ENCODE measurements at regions not wholly inside any gene's neighbourhood (a gene's known extent, or its start where the extent isn't known, plus 50 kb on each side); places are given as distances from the start of the nearest gene placed in this dataset.
"Not testable (repeated sequence)": the region's sequence is repeated elsewhere in the genome, so short reads cannot be mapped to it uniquely, and the experiment has no call there.

GRCh38 chr5:157965989-157966388 is 107.0 kb upstream of the CLINT1 start:
- in situ Hi-C loops (cut with MboI; ENCODE audit: low sequenced_read_pairs), result no loop called here

DNA sequence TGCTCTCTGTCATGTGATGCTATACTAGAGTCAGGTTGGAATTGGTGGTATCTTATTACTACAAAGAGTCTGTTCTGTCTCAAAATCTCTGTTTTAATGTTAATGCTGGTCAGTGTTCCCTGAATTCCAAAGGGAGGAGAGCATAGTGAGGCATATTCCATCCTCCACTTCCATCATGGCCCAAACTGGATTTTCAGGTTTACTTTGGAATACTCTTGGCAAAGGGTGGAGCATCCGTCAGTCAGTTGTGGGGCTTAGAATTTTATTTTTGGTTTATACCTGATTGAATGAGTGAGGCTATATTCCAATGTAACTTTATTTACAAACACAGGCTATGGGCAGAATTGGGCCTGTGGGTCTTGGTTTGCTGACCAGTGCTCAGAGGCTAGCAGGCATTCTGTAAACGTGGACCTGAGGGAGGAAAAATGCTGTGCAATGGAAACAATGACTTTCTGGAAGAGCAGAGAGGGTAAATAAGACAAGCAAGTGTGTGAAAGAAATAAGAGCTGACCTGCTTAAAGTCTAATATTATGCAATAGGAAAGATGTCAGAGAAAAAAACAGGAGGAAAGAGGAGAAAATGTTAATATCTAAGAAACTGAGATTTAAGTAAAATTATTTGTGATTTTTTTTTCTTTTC is 106.2 kb upstream of the CLINT1 start:
- in situ Hi-C loops (cut with MboI; ENCODE audit: low sequenced_read_pairs), result no loop called here

DNA sequence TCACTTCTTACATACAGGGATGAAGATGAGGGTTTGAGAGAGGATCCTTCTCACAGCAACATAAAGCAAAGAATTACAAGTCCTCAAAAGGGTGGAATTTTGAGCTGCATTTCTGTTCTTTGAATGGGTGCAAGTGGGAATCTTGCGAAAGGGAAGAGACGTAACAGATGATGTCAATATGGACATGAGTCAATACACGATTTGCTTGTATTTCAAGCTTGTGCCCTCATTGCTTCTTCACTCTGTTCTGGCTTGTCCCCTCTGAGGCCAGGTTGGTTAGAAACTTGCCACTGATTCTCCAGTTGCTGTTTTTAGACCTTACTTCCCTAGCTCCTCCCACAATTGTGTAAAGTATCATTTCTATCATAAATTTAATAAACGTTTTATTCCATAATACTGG is 104.8 kb upstream of the CLINT1 start:
- in situ Hi-C loops (cut with MboI; ENCODE audit: low sequenced_read_pairs), result no loop called here

GRCh38 chr5:157963244-157963643 is 104.3 kb upstream of the CLINT1 start:
- in situ Hi-C loops (cut with MboI; ENCODE audit: low sequenced_read_pairs), result no loop called here

DNA sequence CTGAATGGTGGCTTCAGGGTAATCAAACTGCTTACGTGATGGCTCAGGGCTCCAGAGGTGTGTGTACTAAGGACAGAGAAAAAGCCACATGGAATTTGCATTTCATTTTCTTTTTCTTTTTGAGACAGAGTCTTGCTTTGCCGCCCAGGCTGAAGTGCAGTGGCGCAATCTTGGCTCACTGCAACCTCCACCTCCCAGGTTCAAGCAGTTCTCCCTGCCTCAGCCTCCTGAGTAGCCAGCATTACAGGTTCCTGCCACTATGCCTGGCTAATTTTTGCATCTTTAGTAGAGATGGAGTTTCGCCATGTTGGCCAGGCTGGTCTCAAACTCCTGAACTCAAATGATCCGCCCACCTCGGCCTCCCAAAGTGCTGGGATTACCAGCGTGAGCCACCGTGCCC is 103.7 kb upstream of the CLINT1 start:
- in situ Hi-C loops (cut with MboI; ENCODE audit: low sequenced_read_pairs), result not testable (repeated sequence)

GRCh38 chr5:157961896-157962590 is 103.1 kb upstream of the CLINT1 start:
- in situ Hi-C loops (cut with MboI; ENCODE audit: low sequenced_read_pairs), result no loop called here

DNA sequence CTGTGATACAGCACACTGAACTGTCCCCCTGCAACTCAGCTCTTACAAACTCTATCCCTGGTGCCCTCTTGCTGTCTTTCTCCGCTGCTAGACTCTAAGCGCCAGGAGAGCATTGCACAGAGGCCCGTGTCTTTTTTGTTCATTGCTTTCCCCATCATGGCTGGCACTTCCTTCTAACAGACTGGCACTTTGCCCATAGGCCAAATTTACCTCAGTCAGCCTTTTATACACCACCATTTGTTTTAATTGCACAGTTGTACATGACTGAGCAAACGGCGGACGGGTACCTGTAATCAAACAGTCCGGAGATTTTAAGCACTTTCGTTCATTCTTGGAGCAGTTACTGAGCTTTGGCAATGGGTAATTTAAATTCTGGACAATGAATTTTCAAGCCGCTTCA is 102.2 kb upstream of the CLINT1 start:
- in situ Hi-C loops (cut with MboI; ENCODE audit: low sequenced_read_pairs), result no loop called here

GRCh38 chr5:157959370-157959769 is 100.4 kb upstream of the CLINT1 start:
- in situ Hi-C loops (cut with MboI; ENCODE audit: low sequenced_read_pairs), result no loop called here

DNA sequence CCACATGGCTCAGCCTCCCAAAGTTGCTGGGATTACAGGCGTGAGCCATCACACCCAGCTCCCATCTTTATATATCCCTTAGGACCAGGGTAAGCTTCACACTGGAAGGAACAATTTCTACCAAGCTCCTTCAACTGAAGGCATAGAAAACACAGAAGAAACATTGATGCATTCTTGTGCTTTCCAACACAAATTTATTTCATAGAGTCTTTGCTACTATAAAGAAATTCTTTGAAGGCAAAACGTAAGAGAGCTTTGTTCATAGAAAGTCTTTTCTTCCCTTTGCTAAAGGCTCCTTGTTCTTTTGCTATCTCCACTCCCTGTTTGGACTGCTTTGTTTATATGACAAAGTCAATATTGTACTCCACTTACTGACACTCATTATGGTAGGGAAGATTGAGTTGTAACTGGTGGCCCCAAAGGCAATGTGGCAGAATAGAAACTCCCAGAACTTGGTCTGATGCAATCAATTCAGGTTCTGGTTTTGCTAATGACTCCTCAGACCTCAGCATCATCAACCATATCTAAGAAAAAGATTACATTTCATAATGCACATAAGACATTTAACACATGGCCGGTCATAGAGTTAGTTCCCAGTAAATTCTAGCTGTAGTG is 97.4 kb upstream of the CLINT1 start:
- in situ Hi-C loops (cut with MboI; ENCODE audit: low sequenced_read_pairs), result no loop called here

DNA sequence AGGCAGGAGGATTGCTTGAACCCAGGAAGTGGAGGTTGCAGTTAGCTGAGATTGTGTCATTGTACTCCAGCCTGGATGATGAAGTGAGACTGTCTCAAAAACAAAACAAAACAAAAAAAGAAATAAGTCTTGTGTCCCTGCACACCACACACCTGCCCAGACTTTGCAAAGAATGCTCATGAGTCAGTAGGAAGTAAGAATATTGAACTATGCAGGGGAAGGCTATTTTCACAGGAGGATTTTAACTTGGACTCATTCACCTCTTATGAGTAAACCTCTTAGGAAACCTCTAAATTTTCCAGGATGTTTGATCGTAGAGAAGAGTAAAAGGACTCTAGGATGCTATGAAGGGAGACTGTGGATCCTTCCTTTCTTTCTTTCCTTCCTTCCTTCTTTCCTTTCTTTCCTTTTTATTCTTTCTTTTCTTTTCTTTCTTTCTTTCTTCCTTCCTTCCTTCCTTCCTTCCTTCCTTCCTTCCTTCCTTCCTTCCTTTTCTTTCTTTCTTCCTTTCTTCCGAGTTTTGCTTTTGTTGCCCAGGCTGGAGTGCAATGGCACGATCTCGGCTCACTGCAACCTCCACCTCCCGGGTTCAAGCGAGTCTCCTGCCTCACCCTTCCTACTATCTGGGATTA is 96.7 kb upstream of the CLINT1 start:
- in situ Hi-C loops (cut with MboI; ENCODE audit: low sequenced_read_pairs), result no loop called here

DNA sequence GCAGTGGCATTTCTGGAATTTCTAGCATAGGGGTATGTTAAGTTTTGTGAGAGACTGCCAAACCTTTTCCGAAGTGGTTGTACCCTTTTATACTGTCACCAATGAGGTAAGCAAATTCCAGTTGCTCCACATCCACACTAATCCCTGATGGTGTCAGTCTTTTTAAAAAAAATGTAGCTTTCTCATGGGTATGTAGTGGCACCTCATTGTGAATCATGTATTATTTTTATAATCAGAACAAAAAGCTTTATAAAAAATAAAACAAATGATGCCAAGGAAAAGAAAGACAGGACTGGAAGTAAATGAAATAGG is 93.4 kb upstream of the CLINT1 start:
- in situ Hi-C loops (cut with MboI; ENCODE audit: low sequenced_read_pairs), result no loop called here

- in situ Hi-C loops (cut with MboI; ENCODE audit: low sequenced_read_pairs), result no loop called here
These were observed 92.9 kb upstream of the CLINT1 start for GRCh38 chr5:157951673-157952373.

GRCh38 chr5:157949520-157949919 is 90.6 kb upstream of the CLINT1 start:
- in situ Hi-C loops (cut with MboI; ENCODE audit: low sequenced_read_pairs), result loop anchor here (25.0 kb wide), 1 partner anchor 137 kb away; no protein-coding TSS in a partner anchor

DNA sequence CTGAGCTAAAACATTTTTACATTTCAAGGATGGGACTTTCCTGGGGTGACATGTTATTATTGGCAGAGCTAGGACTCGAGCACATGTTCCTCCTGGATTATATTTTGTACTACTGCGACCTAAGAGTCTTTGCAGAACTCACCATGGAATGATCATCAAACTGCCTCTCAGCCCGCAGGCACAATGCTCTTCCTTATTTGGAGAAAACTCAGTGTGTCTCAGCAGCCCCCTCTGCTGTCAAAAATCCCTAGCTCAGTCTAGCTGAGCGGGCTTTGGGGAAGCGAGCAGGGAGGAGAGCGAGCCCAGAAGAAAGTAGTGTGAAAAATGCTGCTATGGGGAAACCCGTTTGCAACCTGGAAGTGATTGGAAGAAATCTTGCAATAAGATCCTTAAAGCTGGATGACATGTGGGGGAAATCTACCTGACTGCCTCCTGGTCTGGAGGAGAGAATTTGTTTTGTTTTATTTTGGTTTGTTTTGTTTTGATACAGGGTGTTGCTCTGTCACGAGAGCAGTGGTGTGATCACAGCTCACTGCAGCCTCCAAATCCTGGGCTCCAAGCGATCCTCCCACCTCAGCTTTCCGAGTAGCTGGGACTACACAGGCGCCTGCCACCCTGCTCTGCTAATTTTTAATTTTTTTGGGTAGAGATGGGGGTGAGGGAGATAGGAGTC is 89.9 kb upstream of the CLINT1 start:
- in situ Hi-C loops (cut with MboI; ENCODE audit: low sequenced_read_pairs), result loop anchor here (25.0 kb wide), 1 partner anchor 137 kb away; no protein-coding TSS in a partner anchor

DNA sequence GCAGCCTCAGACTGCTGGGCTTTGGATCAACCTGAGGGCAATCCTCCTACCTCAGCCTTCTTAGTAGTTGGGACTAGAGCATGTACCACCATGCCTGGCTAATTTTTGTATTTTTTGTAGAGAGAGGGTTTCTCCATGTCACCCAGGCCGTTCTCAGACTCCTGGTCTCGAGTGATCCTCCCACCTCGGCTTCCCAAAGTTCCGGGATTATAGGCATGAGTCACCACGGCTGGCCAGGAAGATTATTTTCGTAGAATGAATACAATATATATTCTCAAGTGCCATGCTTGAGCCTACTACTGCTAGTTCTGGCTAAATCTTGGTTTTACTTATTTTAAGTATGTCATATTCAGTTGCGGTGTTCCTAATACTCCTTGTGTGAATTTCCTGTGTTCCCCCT is 88.2 kb upstream of the CLINT1 start:
- in situ Hi-C loops (cut with MboI; ENCODE audit: low sequenced_read_pairs), result loop anchor here (25.0 kb wide), 1 partner anchor 135 kb away; no protein-coding TSS in a partner anchor

DNA sequence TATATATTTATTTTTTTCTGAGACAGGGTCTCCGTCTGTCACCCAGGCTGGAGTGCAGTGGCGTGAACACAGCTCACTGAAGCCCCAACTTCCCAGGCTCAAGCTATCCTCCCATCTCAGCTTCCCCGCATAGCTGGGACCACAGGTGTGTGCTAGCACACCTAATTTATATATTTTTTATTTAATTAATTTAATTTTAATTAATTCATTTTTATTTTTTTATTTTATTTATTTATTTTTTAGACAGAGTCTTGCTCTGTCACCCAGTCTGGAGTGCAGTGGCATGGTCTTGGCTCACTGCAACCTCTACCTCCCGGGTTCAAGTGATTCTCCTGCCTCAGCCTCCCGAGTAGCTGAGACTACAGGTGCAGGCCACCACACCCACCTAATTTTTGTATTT is 86.9 kb upstream of the CLINT1 start:
- in situ Hi-C loops (cut with MboI; ENCODE audit: low sequenced_read_pairs), result loop anchor here (25.0 kb wide), 1 partner anchor 134 kb away; no protein-coding TSS in a partner anchor

GRCh38 chr5:157944938-157945337 is 86.0 kb upstream of the CLINT1 start:
- in situ Hi-C loops (cut with MboI; ENCODE audit: low sequenced_read_pairs), result loop anchor here (25.0 kb wide), 1 partner anchor 133 kb away; no protein-coding TSS in a partner anchor

DNA sequence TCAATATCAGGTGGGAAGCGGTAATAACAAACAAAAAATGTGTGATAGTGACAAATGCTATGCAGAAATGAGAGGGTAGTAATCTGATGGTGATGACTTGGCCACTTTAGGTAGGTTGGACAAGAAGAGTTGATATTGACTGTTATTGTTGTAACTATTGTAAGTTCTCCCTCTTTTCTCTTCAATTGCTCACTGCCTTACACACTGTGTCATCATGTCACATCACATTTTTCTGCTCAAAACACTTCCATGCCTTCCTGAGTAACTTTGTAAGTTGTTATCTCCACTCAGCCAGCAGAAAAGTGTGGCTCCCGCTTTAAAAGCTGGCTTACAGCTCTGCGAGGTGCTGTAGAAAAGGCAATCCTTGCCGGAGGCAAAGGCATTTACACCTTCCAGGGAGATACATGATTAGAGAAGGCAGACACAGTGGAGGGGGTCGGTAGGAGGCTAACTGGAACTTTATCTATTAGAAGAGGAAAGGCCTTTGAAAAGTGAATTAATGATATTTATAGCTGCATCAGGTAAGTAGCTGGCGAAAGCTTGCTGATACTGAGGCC is 85.2 kb upstream of the CLINT1 start:
- in situ Hi-C loops (cut with MboI; ENCODE audit: low sequenced_read_pairs), result loop anchor here (25.0 kb wide), 1 partner anchor 132 kb away; no protein-coding TSS in a partner anchor

DNA sequence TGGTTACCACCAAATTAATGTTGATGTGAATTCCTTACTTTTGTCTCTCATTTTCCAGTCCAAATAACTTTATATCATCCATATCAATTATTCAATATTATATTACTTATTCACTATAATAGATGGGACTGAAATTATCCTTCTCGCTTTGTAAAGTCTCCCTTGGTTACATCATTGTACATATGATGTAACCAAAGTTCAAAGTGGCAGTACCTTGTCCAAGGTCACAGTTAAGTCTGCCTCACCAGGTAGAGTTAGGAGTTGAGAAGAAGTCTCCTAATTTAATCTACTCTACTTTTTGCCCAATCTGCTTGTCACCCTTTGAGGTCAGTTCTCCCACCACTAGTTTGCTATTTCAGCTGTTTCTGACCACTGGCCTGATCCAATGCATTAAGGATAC is 83.7 kb upstream of the CLINT1 start:
- in situ Hi-C loops (cut with MboI; ENCODE audit: low sequenced_read_pairs), result loop anchor here (25.0 kb wide), 1 partner anchor 130 kb away; no protein-coding TSS in a partner anchor

DNA sequence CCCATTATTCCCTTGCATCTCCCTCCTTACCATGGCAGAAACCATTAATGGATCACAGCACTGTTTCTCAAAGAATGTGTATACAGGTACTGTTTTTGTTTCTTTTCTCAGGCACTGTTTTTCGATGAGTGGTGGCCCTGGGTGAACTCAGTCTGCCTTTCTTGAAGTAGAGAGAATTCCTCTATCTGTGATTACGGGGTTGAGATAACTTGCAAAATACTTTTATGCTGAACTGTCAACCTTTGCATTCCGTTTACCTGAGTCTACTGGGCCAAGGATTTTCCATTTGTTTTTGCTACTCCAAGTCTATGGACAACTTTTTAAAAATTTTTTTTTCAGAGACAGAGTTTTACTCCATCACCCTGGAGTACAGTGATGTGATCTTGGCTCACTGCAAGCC is 82.7 kb upstream of the CLINT1 start:
- in situ Hi-C loops (cut with MboI; ENCODE audit: low sequenced_read_pairs), result loop anchor here (25.0 kb wide), 1 partner anchor 129 kb away; no protein-coding TSS in a partner anchor

Measured in HL-60/S4 treated with phorbol 12-myristate 13-acetate at 8.2 ng/mL for 4 days and 3 days (cell line).